Neural progenitor cell (in vitro differentiated cells): ENCODE measurements at regions not wholly inside any gene's neighbourhood (a gene's known extent, or its start where the extent isn't known, plus 50 kb on each side); places are given as distances from the start of the nearest gene placed in this dataset.

Experiments used
- DNase-seq: peaks from one replicate; pipeline ENCODE4 v3.0.0-alpha.2; 2016; ENCODE audit warnings: low spot score
- H2AFZ ChIP-seq: fragments of 200-600 bp; sonication (generic); replicated peaks from 2 replicates; pipeline ENCODE4 v1.6.1; 2016; ENCODE audit warnings: antibody characterized with exemption
- H3F3A ChIP-seq: fragments of 200-600 bp; sonication (generic); 2 replicates; pipeline ENCODE4 v1.6.1; 2016; ENCODE audit warnings: antibody characterized with exemption, low read depth
- H3K27ac ChIP-seq: fragments of 200-600 bp; sonication (generic); 2 replicates; pipeline ENCODE4 v1.5.1; 2016; ENCODE audit warnings: mild to moderate bottlenecking
- H3K27me3 ChIP-seq: fragments of 200-600 bp; sonication (generic); 2 replicates; pipeline ENCODE4 v1.6.1; 2016; ENCODE audit warnings: mild to moderate bottlenecking, moderate library complexity
- H3K36me3 ChIP-seq: fragments of 200-600 bp; sonication (generic); 2 replicates; pipeline ENCODE4 v1.5.1; 2016
- H3K4me1 ChIP-seq: fragments of 200-600 bp; sonication (generic); 2 replicates; pipeline ENCODE4 v1.6.1; 2016; ENCODE audit warnings: mixed run types
- H3K4me2 ChIP-seq: fragments of 200-600 bp; sonication (generic); 2 replicates; pipeline ENCODE4 v1.6.1; 2016
- H3K4me3 ChIP-seq: fragments of 200-600 bp; sonication (generic); 2 replicates; pipeline ENCODE4 v1.5.1; 2016
- H3K79me2 ChIP-seq: fragments of 200-600 bp; sonication (generic); 2 replicates; pipeline ENCODE4 v1.6.1; 2016; ENCODE audit warnings: low read depth
- H3K9ac ChIP-seq: fragments of 200-600 bp; sonication (generic); 2 replicates; pipeline ENCODE4 v1.6.1; 2016
- H3K9me3 ChIP-seq: fragments of 200-600 bp; sonication (generic); 2 replicates; pipeline ENCODE4 v1.5.1; 2016; ENCODE audit warnings: low read depth
- H4K20me1 ChIP-seq: fragments of 200-600 bp; sonication (generic); 2 replicates; pipeline ENCODE4 v1.6.1; 2016; ENCODE audit warnings: low read depth
- H3K27ac Mint-ChIP-seq: 3 replicates; pipeline ENCODE4 v1.8.0; 2021; ENCODE audit warnings: mixed read lengths
- H3K27me3 Mint-ChIP-seq: 2 replicates; pipeline ENCODE4 v1.8.0; 2022; ENCODE audit warnings: low read depth, mild to moderate bottlenecking, inconsistent platforms, moderate library complexity, mixed read lengths; ENCODE audit not compliant: insufficient read depth
- H3K36me3 Mint-ChIP-seq: 3 replicates; pipeline ENCODE4 v1.8.0; 2021; ENCODE audit warnings: mixed read lengths
- H3K4me1 Mint-ChIP-seq: 3 replicates; pipeline ENCODE4 v1.8.0; 2021; ENCODE audit warnings: mixed read lengths
- H3K4me3 Mint-ChIP-seq: 3 replicates; pipeline ENCODE4 v1.8.0; 2021; ENCODE audit warnings: mild to moderate bottlenecking, moderate library complexity, mixed read lengths
- H3K9me3 Mint-ChIP-seq: 3 replicates; pipeline ENCODE4 v1.8.0; 2020; ENCODE audit warnings: mixed read lengths
- EZH2 ChIP-seq: fragments of 200-600 bp; sonication (generic); IDR thresholded peaks from 2 replicates; pipeline ENCODE4 v1.6.1; 2017; ENCODE audit warnings: antibody characterized with exemption, mild to moderate bottlenecking, moderate library complexity
- EZH2phosphoT487 ChIP-seq: fragments of 200-600 bp; sonication (generic); IDR thresholded peaks from 2 replicates; pipeline ENCODE4 v1.6.1; 2017; ENCODE audit warnings: antibody characterized with exemption
- TF ChIP-seq, protein P1 (sequence below): fragments of 200-600 bp; sonication (generic); IDR thresholded peaks from 2 replicates; pipeline ENCODE4 v1.5.1; 2017; ENCODE audit warnings: antibody characterized with exemption, mild to moderate bottlenecking

DNA sequence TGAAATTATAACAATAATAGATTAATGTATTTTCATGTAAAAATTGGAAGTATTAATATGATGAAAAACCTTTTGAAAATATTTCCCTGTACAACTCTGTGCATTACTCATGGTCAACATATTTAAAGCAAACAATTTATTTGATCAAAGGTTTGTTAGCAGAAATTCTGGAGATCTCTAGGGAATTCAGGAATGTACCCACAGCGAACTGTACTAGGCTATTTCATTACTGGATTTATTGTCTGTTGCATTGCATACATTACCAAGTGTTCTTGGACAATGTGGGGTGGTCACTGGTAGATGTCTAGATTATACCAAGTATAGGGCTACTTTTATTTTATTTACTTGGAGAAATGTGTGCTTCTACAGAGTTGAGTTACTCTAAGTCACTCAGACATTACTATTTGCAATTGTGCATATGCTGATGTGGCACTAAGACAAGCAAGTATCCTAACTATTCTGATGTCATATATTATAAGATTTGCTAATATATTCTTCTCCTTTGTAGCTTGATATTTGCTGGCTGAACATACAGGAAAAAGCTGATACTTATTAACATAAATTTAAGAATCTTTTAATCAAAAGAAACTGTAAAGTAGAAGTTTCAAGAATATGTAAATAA is 323.3 kb downstream of the CCER1 start:
- Mint-ChIP-seq H3K27ac (no peak overlapping the region), H3K4me1 (peaks cover 4% of the 10 kb centered on the region), H3K9me3 (peaks cover 10% of the 10 kb centered on the region), H3K4me3 (no peak overlapping the region), H3K36me3 (no peaks in the 10 kb centered on the region), H3K27me3 (peaks cover 2% of the 10 kb centered on the region)
- TF ChIP-seq EZH2 (no peak), EZH2phosphoT487 (no peak)
- TF ChIP-seq, protein P1, sequence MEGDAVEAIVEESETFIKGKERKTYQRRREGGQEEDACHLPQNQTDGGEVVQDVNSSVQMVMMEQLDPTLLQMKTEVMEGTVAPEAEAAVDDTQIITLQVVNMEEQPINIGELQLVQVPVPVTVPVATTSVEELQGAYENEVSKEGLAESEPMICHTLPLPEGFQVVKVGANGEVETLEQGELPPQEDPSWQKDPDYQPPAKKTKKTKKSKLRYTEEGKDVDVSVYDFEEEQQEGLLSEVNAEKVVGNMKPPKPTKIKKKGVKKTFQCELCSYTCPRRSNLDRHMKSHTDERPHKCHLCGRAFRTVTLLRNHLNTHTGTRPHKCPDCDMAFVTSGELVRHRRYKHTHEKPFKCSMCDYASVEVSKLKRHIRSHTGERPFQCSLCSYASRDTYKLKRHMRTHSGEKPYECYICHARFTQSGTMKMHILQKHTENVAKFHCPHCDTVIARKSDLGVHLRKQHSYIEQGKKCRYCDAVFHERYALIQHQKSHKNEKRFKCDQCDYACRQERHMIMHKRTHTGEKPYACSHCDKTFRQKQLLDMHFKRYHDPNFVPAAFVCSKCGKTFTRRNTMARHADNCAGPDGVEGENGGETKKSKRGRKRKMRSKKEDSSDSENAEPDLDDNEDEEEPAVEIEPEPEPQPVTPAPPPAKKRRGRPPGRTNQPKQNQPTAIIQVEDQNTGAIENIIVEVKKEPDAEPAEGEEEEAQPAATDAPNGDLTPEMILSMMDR = no peak
- DNase-seq = no peak
- no peaks in the 10 kb centered on the region for H3K27me3 ChIP-seq
- no peak overlapping the region for H3K9ac ChIP-seq
- H4K20me1 ChIP-seq = no peaks in the 10 kb centered on the region
- no peaks in the 10 kb centered on the region for H3K36me3 ChIP-seq
- H3K4me2 ChIP-seq = no peak overlapping the region
- no peaks in the 10 kb centered on the region for H3F3A ChIP-seq
- no peaks in the 10 kb centered on the region for H3K4me1 ChIP-seq
- no peak overlapping the region for H3K27ac ChIP-seq
- no peak overlapping the region for H2AFZ ChIP-seq
- H3K4me3 ChIP-seq = no peak overlapping the region
- peaks cover 11% of the 10 kb centered on the region for H3K9me3 ChIP-seq
- H3K79me2 ChIP-seq = no peaks in the 10 kb centered on the region

DNA sequence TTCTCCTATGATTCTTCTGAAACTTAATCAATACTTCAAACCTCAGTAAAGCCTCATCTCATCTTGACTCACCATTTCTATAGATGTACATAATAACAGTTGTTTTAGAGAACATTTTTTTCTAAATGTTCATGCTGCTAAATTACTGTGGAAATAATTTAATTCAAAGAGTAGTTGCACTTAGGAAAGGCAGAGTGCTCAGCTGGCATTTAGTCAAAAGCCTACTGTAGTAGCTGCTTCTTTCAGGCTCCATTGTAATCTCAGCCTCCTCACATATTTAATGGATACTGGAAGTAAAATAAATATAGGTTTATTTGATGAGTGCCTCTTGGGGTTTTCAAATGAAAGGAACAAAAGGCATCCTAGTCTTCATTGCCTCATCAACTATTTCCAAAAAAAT is 325.0 kb downstream of the CCER1 start:
- no peaks in the 10 kb centered on the region for H3F3A ChIP-seq
- no peak for DNase-seq
- Mint-ChIP-seq H3K4me3 (no peak overlapping the region), H3K9me3 (peaks cover 10% of the 10 kb centered on the region), H3K4me1 (peaks cover 4% of the 10 kb centered on the region), H3K27ac (no peak overlapping the region), H3K36me3 (no peaks in the 10 kb centered on the region), H3K27me3 (no peaks in the 10 kb centered on the region)
- no peaks in the 10 kb centered on the region for H3K36me3 ChIP-seq
- no peaks in the 10 kb centered on the region for H3K79me2 ChIP-seq
- TF ChIP-seq EZH2phosphoT487 = no peak
- TF ChIP-seq EZH2 = no peak
- TF ChIP-seq, protein P1 = no peak
- H3K4me1 ChIP-seq = no peaks in the 10 kb centered on the region
- H3K9me3 ChIP-seq = peaks cover 11% of the 10 kb centered on the region
- H3K4me3 ChIP-seq = no peak overlapping the region
- H3K27me3 ChIP-seq = no peaks in the 10 kb centered on the region
- H3K4me2 ChIP-seq = no peak overlapping the region
- H3K9ac ChIP-seq = no peak overlapping the region
- H2AFZ ChIP-seq = no peak overlapping the region
- H4K20me1 ChIP-seq = no peaks in the 10 kb centered on the region
- no peak overlapping the region for H3K27ac ChIP-seq

DNA sequence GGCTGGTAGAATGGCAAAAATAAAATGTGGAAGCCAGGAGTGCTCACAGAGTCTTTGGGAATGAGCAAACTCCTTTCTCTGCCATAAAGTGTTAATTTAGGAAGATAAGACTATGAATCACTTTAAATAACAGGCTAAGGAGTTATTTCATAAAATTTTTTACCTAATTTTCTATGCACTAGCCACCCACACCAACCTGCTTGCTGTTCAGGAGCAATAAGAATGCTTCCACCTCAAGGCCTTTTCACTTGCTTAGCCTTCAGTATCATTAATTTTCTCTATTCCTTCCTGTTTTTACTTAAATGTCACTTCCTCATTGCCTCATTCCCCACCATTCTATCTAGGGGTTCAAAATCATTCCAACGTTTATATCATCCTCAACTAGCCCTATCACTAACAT is 326.8 kb downstream of the CCER1 start:
- Mint-ChIP-seq H3K9me3 (peaks cover 2% of the 10 kb centered on the region), H3K27me3 (no peaks in the 10 kb centered on the region), H3K36me3 (no peaks in the 10 kb centered on the region), H3K27ac (no peak overlapping the region), H3K4me3 (no peak overlapping the region), H3K4me1 (peaks cover 4% of the 10 kb centered on the region)
- no peak overlapping the region for H3K4me3 ChIP-seq
- TF ChIP-seq, protein P1 = no peak
- TF ChIP-seq EZH2 (no peak), EZH2phosphoT487 (no peak)
- H2AFZ ChIP-seq = no peak overlapping the region
- H3K9ac ChIP-seq = no peak overlapping the region
- H3K79me2 ChIP-seq = no peaks in the 10 kb centered on the region
- DNase-seq = no peak
- no peaks in the 10 kb centered on the region for H3F3A ChIP-seq
- no peak overlapping the region for H3K4me2 ChIP-seq
- peaks cover 7% of the 10 kb centered on the region for H3K9me3 ChIP-seq
- H3K27ac ChIP-seq = no peak overlapping the region
- H3K27me3 ChIP-seq = no peaks in the 10 kb centered on the region
- no peaks in the 10 kb centered on the region for H3K4me1 ChIP-seq
- no peaks in the 10 kb centered on the region for H4K20me1 ChIP-seq
- no peaks in the 10 kb centered on the region for H3K36me3 ChIP-seq
